Activated naive CD8-positive, alpha-beta T cell treated with anti-CD3 and anti-CD28 coated beads, Interleukin-2, amount 50 U/mL, for 24 hours (primary cell): ENCODE measurements at regions not wholly inside any gene's neighbourhood (a gene's known extent, or its start where the extent isn't known, plus 50 kb on each side); places are given as distances from the start of the nearest gene placed in this dataset.

Experiments
- ATAC-seq: fragments of 150-1000 bp; cut with Tn5 transposase; one replicate; pipeline ENCODE4 v1.10.0; 2021
- DNase-seq: peaks from one replicate; pipeline ENCODE4 v3.0.0; 2021
- H3K27ac Mint-ChIP-seq: one replicate; pipeline ENCODE4 v1.8.0; 2021; ENCODE audit warnings: mild to moderate bottlenecking, mixed read lengths
- H3K27me3 Mint-ChIP-seq: one replicate; pipeline ENCODE4 v1.8.0; 2021; ENCODE audit warnings: mixed read lengths
- H3K36me3 Mint-ChIP-seq: one replicate; pipeline ENCODE4 v1.8.0; 2021; ENCODE audit warnings: low read depth, mixed read lengths
- H3K4me1 Mint-ChIP-seq: one replicate; pipeline ENCODE4 v1.8.0; 2021; ENCODE audit warnings: mixed read lengths
- H3K4me3 Mint-ChIP-seq: one replicate; pipeline ENCODE4 v1.8.0; 2021; ENCODE audit warnings: mild to moderate bottlenecking, moderate library complexity, mixed read lengths
- H3K9me3 Mint-ChIP-seq: one replicate; pipeline ENCODE4 v1.8.0; 2021; ENCODE audit warnings: mixed read lengths

- Mint-ChIP-seq H3K9me3 (no peaks in the 10 kb centered on the region), H3K4me3 (no peak overlapping the region), H3K27ac (no peak overlapping the region), H3K27me3 (peaks cover 4% of the 10 kb centered on the region), H3K4me1 (no peaks in the 10 kb centered on the region), H3K36me3 (no peaks in the 10 kb centered on the region)
- ATAC-seq (no peak), DNase-seq (no peak)
These were observed 380.6 kb downstream of the ARL4A start for GRCh38 chr7:13068032-13068431.

- no peak overlapping the region for H3K4me3 Mint-ChIP-seq
- H3K36me3 Mint-ChIP-seq: no peaks in the 10 kb centered on the region
- ATAC-seq (no peak), DNase-seq (no peak)
- no peaks in the 10 kb centered on the region for H3K9me3 Mint-ChIP-seq
- H3K27me3 Mint-ChIP-seq: peaks cover 5% of the 10 kb centered on the region
- no peak overlapping the region for H3K27ac Mint-ChIP-seq
- no peaks in the 10 kb centered on the region for H3K4me1 Mint-ChIP-seq
These were observed 382.4 kb downstream of the ARL4A start for GRCh38 chr7:13069841-13070240.

- Mint-ChIP-seq H3K27ac (no peak overlapping the region), H3K27me3 (peaks cover 5% of the 10 kb centered on the region), H3K9me3 (no peaks in the 10 kb centered on the region)
These were observed 384.6 kb downstream of the ARL4A start for GRCh38 chr7:13072014-13072413.

GRCh38 chr7:13077466-13077865, 390.0 kb downstream of the ARL4A start:
- Mint-ChIP-seq H3K4me1 (no peaks in the 10 kb centered on the region), H3K27ac (no peak overlapping the region), H3K36me3 (no peaks in the 10 kb centered on the region), H3K27me3 (peaks cover 3% of the 10 kb centered on the region), H3K4me3 (no peak overlapping the region), H3K9me3 (no peaks in the 10 kb centered on the region)
- DNase-seq: no peak
- no peak for ATAC-seq

More at GRCh38 chr7:13072014-13072413, 384.6 kb downstream of the ARL4A start:
- no peak overlapping the region for H3K4me3 Mint-ChIP-seq
- H3K36me3 Mint-ChIP-seq: no peaks in the 10 kb centered on the region
- DNase-seq (no peak), ATAC-seq (no peak)
- no peaks in the 10 kb centered on the region for H3K4me1 Mint-ChIP-seq

- Mint-ChIP-seq H3K4me1 (no peaks in the 10 kb centered on the region), H3K36me3 (no peaks in the 10 kb centered on the region), H3K9me3 (no peaks in the 10 kb centered on the region), H3K27ac (no peak overlapping the region), H3K27me3 (peaks cover 3% of the 10 kb centered on the region), H3K4me3 (no peak overlapping the region)
- ATAC-seq: no peak
- no peak for DNase-seq
These were observed 390.7 kb downstream of the ARL4A start for GRCh38 chr7:13078105-13078504.

- no peaks in the 10 kb centered on the region for H3K36me3 Mint-ChIP-seq
These were observed 403.5 kb downstream of the ARL4A start for GRCh38 chr7:13090959-13091358.

GRCh38 chr7:13091974-13092707, 404.7 kb downstream of the ARL4A start:
- H3K4me1 Mint-ChIP-seq: no peaks in the 10 kb centered on the region
- ATAC-seq: no peak
- no peaks in the 10 kb centered on the region for H3K36me3 Mint-ChIP-seq
- H3K27me3 Mint-ChIP-seq: peaks cover 5% of the 10 kb centered on the region
- no peak overlapping the region for H3K4me3 Mint-ChIP-seq
- H3K9me3 Mint-ChIP-seq: no peaks in the 10 kb centered on the region
- no peak for DNase-seq
- H3K27ac Mint-ChIP-seq: no peak overlapping the region

More at GRCh38 chr7:13090959-13091358, 403.5 kb downstream of the ARL4A start:
- Mint-ChIP-seq H3K27ac (no peak overlapping the region), H3K4me1 (no peaks in the 10 kb centered on the region), H3K4me3 (no peak overlapping the region), H3K9me3 (no peaks in the 10 kb centered on the region), H3K27me3 (peaks cover 5% of the 10 kb centered on the region)
- no peak for ATAC-seq
- no peak for DNase-seq

GRCh38 chr7:13092708-13093005, 405.2 kb downstream of the ARL4A start:
- Mint-ChIP-seq H3K27me3 (peaks cover 5% of the 10 kb centered on the region), H3K36me3 (no peaks in the 10 kb centered on the region), H3K27ac (no peak overlapping the region), H3K4me3 (no peak overlapping the region), H3K4me1 (no peaks in the 10 kb centered on the region), H3K9me3 (no peaks in the 10 kb centered on the region)
- ATAC-seq: no peak
- no peak for DNase-seq

- no peaks in the 10 kb centered on the region for H3K4me1 Mint-ChIP-seq
These were observed 405.7 kb downstream of the ARL4A start for GRCh38 chr7:13093160-13093559.

GRCh38 chr7:13097499-13097898, 410.1 kb downstream of the ARL4A start:
- no peak for DNase-seq
- ATAC-seq: no peak
- H3K27ac Mint-ChIP-seq: no peak overlapping the region
- H3K27me3 Mint-ChIP-seq: peaks cover 3% of the 10 kb centered on the region
- H3K4me1 Mint-ChIP-seq: no peaks in the 10 kb centered on the region
- H3K4me3 Mint-ChIP-seq: no peak overlapping the region
- H3K9me3 Mint-ChIP-seq: no peaks in the 10 kb centered on the region
- H3K36me3 Mint-ChIP-seq: no peaks in the 10 kb centered on the region

More at GRCh38 chr7:13093160-13093559, 405.7 kb downstream of the ARL4A start:
- H3K9me3 Mint-ChIP-seq: no peaks in the 10 kb centered on the region
- H3K27me3 Mint-ChIP-seq: peaks cover 5% of the 10 kb centered on the region
- H3K4me3 Mint-ChIP-seq: no peak overlapping the region
- H3K36me3 Mint-ChIP-seq: no peaks in the 10 kb centered on the region
- DNase-seq (no peak), ATAC-seq (no peak)
- H3K27ac Mint-ChIP-seq: no peak overlapping the region

- Mint-ChIP-seq H3K4me3 (no peak overlapping the region), H3K4me1 (no peaks in the 10 kb centered on the region)
- no peak for ATAC-seq
These were observed 410.7 kb downstream of the ARL4A start for GRCh38 chr7:13098161-13098560.

GRCh38 chr7:13099154-13099795, 411.8 kb downstream of the ARL4A start:
- H3K36me3 Mint-ChIP-seq: no peaks in the 10 kb centered on the region
- ATAC-seq: peak; percentile 46
- DNase-seq: no peak
- no peaks in the 10 kb centered on the region for H3K9me3 Mint-ChIP-seq
- H3K27ac Mint-ChIP-seq: no peak overlapping the region
- no peaks in the 10 kb centered on the region for H3K4me1 Mint-ChIP-seq
- H3K4me3 Mint-ChIP-seq: no peak overlapping the region
- H3K27me3 Mint-ChIP-seq: peaks cover 3% of the 10 kb centered on the region

More at GRCh38 chr7:13098161-13098560, 410.7 kb downstream of the ARL4A start:
- Mint-ChIP-seq H3K27me3 (peaks cover 3% of the 10 kb centered on the region), H3K36me3 (no peaks in the 10 kb centered on the region), H3K9me3 (no peaks in the 10 kb centered on the region), H3K27ac (no peak overlapping the region)
- no peak for DNase-seq

GRCh38 chr7:13104128-13104527, 416.7 kb downstream of the ARL4A start:
- no peak for DNase-seq
- H3K27ac Mint-ChIP-seq: no peak overlapping the region
- no peaks in the 10 kb centered on the region for H3K36me3 Mint-ChIP-seq
- no peak for ATAC-seq
- H3K27me3 Mint-ChIP-seq: peaks cover 2% of the 10 kb centered on the region
- H3K4me3 Mint-ChIP-seq: no peak overlapping the region
- H3K4me1 Mint-ChIP-seq: no peaks in the 10 kb centered on the region
- no peaks in the 10 kb centered on the region for H3K9me3 Mint-ChIP-seq

- ATAC-seq: no peak
- Mint-ChIP-seq H3K4me1 (no peaks in the 10 kb centered on the region), H3K36me3 (no peaks in the 10 kb centered on the region), H3K4me3 (no peak overlapping the region), H3K27me3 (peaks cover 2% of the 10 kb centered on the region), H3K27ac (no peak overlapping the region), H3K9me3 (no peaks in the 10 kb centered on the region)
- DNase-seq: no peak
These were observed 417.8 kb downstream of the ARL4A start for GRCh38 chr7:13105209-13105608.

GRCh38 chr7:13106513-13106912, 419.1 kb downstream of the ARL4A start:
- ATAC-seq (no peak), DNase-seq (no peak)
- H3K9me3 Mint-ChIP-seq: no peaks in the 10 kb centered on the region
- no peaks in the 10 kb centered on the region for H3K36me3 Mint-ChIP-seq
- no peak overlapping the region for H3K27ac Mint-ChIP-seq
- H3K4me1 Mint-ChIP-seq: no peaks in the 10 kb centered on the region
- no peak overlapping the region for H3K4me3 Mint-ChIP-seq
- H3K27me3 Mint-ChIP-seq: peaks cover 2% of the 10 kb centered on the region
